Keratinocyte (primary cell): ENCODE measurements at regions not wholly inside any gene's neighbourhood (a gene's known extent, or its start where the extent isn't known, plus 50 kb on each side); places are given as distances from the start of the nearest gene placed in this dataset.

Experiments used
- DNase-seq: peaks from one replicate; pipeline ENCODE4 v3.0.0-alpha.2; 2011; ENCODE audit warnings: low read depth, missing footprints, low spot score
- FAIRE-seq: peaks from 2 replicates; lab custom pipeline; 2011; peaks lifted over from hg19 to GRCh38; lab: Jason Lieb, UNC
- H2AFZ ChIP-seq: 2 replicates; pipeline ENCODE4 v1.6.0; 2012; ENCODE audit warnings: low read length, control low read depth, inconsistent platforms; ENCODE audit not compliant: control insufficient read depth
- H3K27ac ChIP-seq: 2 replicates; pipeline ENCODE4 v1.5.1; 2011; ENCODE audit warnings: low read length; ENCODE audit not compliant: control insufficient read depth, insufficient read depth
- H3K27me3 ChIP-seq: 3 replicates; pipeline ENCODE4 v1.6.0; 2011; ENCODE audit warnings: low read length; ENCODE audit not compliant: control insufficient read depth, insufficient read depth; ENCODE audit errors: extremely low read depth
- H3K36me3 ChIP-seq, 2 experiments: 2 replicates in 1 of 2; 3 replicates in 1 of 2; pipeline ENCODE4 v1.5.1; 2011; ENCODE audit warnings: low read length in 2 of 2, mild to moderate bottlenecking in 1 of 2; ENCODE audit not compliant: control insufficient read depth in 2 of 2, insufficient read depth in 2 of 2; ENCODE audit errors: extremely low read depth in 1 of 2
- H3K4me1 ChIP-seq: 3 replicates; pipeline ENCODE4 v1.5.1; 2011; ENCODE audit warnings: low read length; ENCODE audit not compliant: control insufficient read depth, insufficient read depth; ENCODE audit errors: extremely low read depth
- H3K4me2 ChIP-seq: 3 replicates; pipeline ENCODE4 v1.6.0; 2011; ENCODE audit warnings: low read depth, low read length; ENCODE audit not compliant: control insufficient read depth, insufficient read depth; ENCODE audit errors: extremely low read depth
- H3K4me3 ChIP-seq, 3 experiments: fragments of 200-600 bp in 1 of 3; sonication (generic) in 1 of 3; 2 replicates in 2 of 3; 3 replicates in 1 of 3; pipeline ENCODE4 v1.5.1; 2011 to 2016; ENCODE audit warnings: low read length in 3 of 3, mild to moderate bottlenecking in 3 of 3, control low read depth in 2 of 3, inconsistent platforms in 1 of 3, low read depth in 1 of 3, mixed read lengths in 1 of 3, mixed run types in 1 of 3, moderate library complexity in 1 of 3; ENCODE audit not compliant: control insufficient read depth in 2 of 3, insufficient read depth in 2 of 3; ENCODE audit errors: extremely low read depth in 1 of 3
- H3K79me2 ChIP-seq: 2 replicates; pipeline ENCODE4 v1.6.0; 2012; ENCODE audit warnings: low read length; ENCODE audit not compliant: control insufficient read depth, insufficient read depth
- H3K9ac ChIP-seq: 3 replicates; pipeline ENCODE4 v1.6.0; 2011; ENCODE audit warnings: low read length; ENCODE audit not compliant: control insufficient read depth, insufficient read depth; ENCODE audit errors: extremely low read depth
- H3K9me1 ChIP-seq: 3 replicates; pipeline ENCODE4 v1.6.0; 2011; ENCODE audit warnings: low read length; ENCODE audit not compliant: control insufficient read depth, insufficient read depth; ENCODE audit errors: extremely low read depth
- H3K9me3 ChIP-seq: 2 replicates; pipeline ENCODE4 v1.5.1; 2012; ENCODE audit warnings: low read depth, low read length; ENCODE audit not compliant: control insufficient read depth
- H4K20me1 ChIP-seq: 3 replicates; pipeline ENCODE4 v1.6.0; 2011; ENCODE audit warnings: low read length; ENCODE audit not compliant: control insufficient read depth, insufficient read depth; ENCODE audit errors: extremely low read depth
- EZH2 ChIP-seq: IDR thresholded peaks from one replicate; pipeline ENCODE4 v1.6.1; 2012; ENCODE audit warnings: inconsistent platforms, mild to moderate bottlenecking, low read length, moderate library complexity
- dilution Hi-C: fragments of 300-500 bp; cut with MboI; formaldehyde crosslinking; loops from one replicate; pipeline ENCODE4 v1.7.0; 2020; ENCODE audit warnings: low sequenced_read_pairs; ENCODE audit not compliant: extremely low pct_ligation_motif_present
- TF ChIP-seq, protein P1 (sequence below), 3 experiments: IDR thresholded peaks in 1 of 3; conservative IDR thresholded peaks in 1 of 3; optimal IDR thresholded peaks in 1 of 3; 2 replicates in 2 of 3; 3 replicates in 1 of 3; pipeline versions ENCODE3 to v1.5.1; 2011; ENCODE audit warnings: low read length in 3 of 3, mild to moderate bottlenecking in 3 of 3, moderate library complexity in 2 of 3, control low read depth in 1 of 3, inconsistent platforms in 1 of 3; ENCODE audit not compliant: insufficient read depth in 2 of 3; ENCODE audit errors: extremely low read depth in 1 of 3

DNA sequence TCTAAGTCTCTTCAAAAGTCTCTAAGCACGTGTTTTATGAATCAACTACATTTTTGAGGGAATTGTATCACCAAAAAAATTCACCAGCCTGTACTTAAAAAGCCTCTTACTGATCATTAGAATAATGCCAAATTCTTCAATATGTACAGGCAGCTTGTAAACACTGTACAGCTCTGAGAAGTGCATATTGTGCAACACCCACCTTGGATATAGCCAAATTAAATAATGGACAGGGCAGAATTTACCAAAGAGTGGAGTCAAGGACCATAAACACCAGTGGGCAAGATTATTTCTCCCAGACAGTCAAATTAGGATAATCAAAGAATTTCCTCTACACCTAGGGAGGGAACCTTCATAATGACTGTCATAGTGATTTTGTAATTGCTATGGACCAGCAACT, 338.2 kb downstream of the NR4A2 start:
- H3K9ac ChIP-seq, result no peak overlapping the region
- no peaks in the 10 kb centered on the region for H3K9me1 ChIP-seq
- H2AFZ ChIP-seq, result no peak overlapping the region
- H3K36me3 ChIP-seq, result no peaks in the 10 kb centered on the region
- no peak for FAIRE-seq
- no peaks in the 10 kb centered on the region for H3K79me2 ChIP-seq
- H4K20me1 ChIP-seq, result no peaks in the 10 kb centered on the region
- H3K4me1 ChIP-seq, result no peaks in the 10 kb centered on the region
- DNase-seq, result no peak
- no peak overlapping the region for H3K4me3 ChIP-seq
- no peak for TF ChIP-seq EZH2
- TF ChIP-seq, protein P1, sequence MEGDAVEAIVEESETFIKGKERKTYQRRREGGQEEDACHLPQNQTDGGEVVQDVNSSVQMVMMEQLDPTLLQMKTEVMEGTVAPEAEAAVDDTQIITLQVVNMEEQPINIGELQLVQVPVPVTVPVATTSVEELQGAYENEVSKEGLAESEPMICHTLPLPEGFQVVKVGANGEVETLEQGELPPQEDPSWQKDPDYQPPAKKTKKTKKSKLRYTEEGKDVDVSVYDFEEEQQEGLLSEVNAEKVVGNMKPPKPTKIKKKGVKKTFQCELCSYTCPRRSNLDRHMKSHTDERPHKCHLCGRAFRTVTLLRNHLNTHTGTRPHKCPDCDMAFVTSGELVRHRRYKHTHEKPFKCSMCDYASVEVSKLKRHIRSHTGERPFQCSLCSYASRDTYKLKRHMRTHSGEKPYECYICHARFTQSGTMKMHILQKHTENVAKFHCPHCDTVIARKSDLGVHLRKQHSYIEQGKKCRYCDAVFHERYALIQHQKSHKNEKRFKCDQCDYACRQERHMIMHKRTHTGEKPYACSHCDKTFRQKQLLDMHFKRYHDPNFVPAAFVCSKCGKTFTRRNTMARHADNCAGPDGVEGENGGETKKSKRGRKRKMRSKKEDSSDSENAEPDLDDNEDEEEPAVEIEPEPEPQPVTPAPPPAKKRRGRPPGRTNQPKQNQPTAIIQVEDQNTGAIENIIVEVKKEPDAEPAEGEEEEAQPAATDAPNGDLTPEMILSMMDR (optimal IDR thresholded peaks at IDR 0.05 in 1 of 3, IDR thresholded peaks at IDR 0.05 in 1 of 3, conservative IDR thresholded peaks at IDR 0.05 in 1 of 3; ENCODE audit: extremely low read depth in 1 of 3, insufficient read depth in 2 of 3, low read length in 3 of 3), result no peak
- dilution Hi-C loops, result no loop called here
- no peaks in the 10 kb centered on the region for H3K27me3 ChIP-seq
- no peak overlapping the region for H3K4me2 ChIP-seq
- H3K27ac ChIP-seq, result no peak overlapping the region
- H3K9me3 ChIP-seq, result no peaks in the 10 kb centered on the region

DNA sequence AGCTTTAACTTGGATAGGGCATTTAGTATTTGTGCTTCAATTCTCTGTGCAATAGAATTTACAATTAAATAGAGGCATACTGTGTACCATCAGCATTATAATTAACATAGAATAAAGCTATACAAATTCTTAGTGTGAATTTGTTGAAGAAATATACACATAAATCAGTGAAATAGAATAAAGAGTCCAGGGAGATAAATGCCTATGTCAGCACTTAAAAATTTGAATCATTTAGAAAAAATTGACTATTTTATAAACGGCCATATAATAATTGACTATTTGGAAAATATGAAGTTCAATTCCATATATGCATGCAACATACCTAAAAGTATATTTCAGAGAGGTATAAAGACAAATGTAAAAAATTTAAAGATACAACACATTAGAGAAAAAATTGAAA, 348.7 kb downstream of the NR4A2 start:
- H3K4me2 ChIP-seq, result no peak overlapping the region
- no peaks in the 10 kb centered on the region for H3K36me3 ChIP-seq
- H3K9ac ChIP-seq, result no peak overlapping the region
- DNase-seq (no peak), FAIRE-seq (no peak)
- dilution Hi-C loops, result no loop called here
- TF ChIP-seq, protein P1 (optimal IDR thresholded peaks at IDR 0.05 in 1 of 3, IDR thresholded peaks at IDR 0.05 in 1 of 3, conservative IDR thresholded peaks at IDR 0.05 in 1 of 3; ENCODE audit: extremely low read depth in 1 of 3, insufficient read depth in 2 of 3, low read length in 3 of 3), result no peak
- TF ChIP-seq EZH2, result no peak
- no peaks in the 10 kb centered on the region for H3K79me2 ChIP-seq
- no peaks in the 10 kb centered on the region for H3K9me3 ChIP-seq
- H2AFZ ChIP-seq, result no peak overlapping the region
- no peaks in the 10 kb centered on the region for H3K9me1 ChIP-seq
- no peak overlapping the region for H3K27ac ChIP-seq
- no peaks in the 10 kb centered on the region for H4K20me1 ChIP-seq
- no peaks in the 10 kb centered on the region for H3K27me3 ChIP-seq
- H3K4me3 ChIP-seq, result no peak overlapping the region
- H3K4me1 ChIP-seq, result no peaks in the 10 kb centered on the region
